ENCODE measurements at regions not wholly inside any gene's neighbourhood (a gene's known extent, or its start where the extent isn't known, plus 50 kb on each side); places are given as distances from the start of the nearest gene placed in this dataset.

DNA sequence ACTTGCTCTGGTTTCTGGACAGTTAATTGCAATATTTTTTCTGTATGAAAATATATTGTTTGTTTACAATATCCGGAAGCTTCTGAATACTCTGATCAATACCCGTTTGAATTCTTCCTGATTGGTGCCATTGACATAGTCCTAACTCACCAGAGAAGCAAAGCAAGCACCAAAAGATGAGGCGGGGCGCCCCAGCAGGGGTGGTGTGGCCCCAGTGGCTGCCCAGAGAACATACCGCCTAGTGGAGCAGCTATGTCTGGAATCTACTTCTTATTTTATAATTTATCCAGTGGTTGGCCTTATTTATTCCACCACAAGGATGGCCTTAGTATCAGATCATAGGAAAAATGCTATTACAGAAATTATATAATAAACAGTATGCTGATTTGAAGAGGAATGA lies 610.7 kb downstream of the JRKL start:
- TF ChIP-seq POLR2AphosphoS5 (IDR thresholded peaks at IDR 0.05; ENCODE audit: low read depth, low read length): no peak
- no peak for TF ChIP-seq EP300 (IDR thresholded peaks at IDR 0.05; ENCODE audit: borderline replicate concordance in 1 of 2, low read depth in 1 of 2, low read length in 1 of 2)
- no peak for TF ChIP-seq EZH2phosphoT487 (IDR thresholded peaks at IDR 0.05; ENCODE audit: borderline replicate concordance, low read depth)
- no peak for TF ChIP-seq CTCF (IDR thresholded peaks at IDR 0.05)
- TF ChIP-seq RFX5 (IDR thresholded peaks at IDR 0.05; ENCODE audit: low read length): no peak
- TF ChIP-seq FOXM1 (IDR thresholded peaks at IDR 0.05; ENCODE audit: low read depth): no peak
- TF ChIP-seq CHD2 (IDR thresholded peaks at IDR 0.05; ENCODE audit: low read length, partially characterized antibody): no peak
- no peak for TF ChIP-seq PBX3 (IDR thresholded peaks at IDR 0.05)
- TF ChIP-seq, protein P1, sequence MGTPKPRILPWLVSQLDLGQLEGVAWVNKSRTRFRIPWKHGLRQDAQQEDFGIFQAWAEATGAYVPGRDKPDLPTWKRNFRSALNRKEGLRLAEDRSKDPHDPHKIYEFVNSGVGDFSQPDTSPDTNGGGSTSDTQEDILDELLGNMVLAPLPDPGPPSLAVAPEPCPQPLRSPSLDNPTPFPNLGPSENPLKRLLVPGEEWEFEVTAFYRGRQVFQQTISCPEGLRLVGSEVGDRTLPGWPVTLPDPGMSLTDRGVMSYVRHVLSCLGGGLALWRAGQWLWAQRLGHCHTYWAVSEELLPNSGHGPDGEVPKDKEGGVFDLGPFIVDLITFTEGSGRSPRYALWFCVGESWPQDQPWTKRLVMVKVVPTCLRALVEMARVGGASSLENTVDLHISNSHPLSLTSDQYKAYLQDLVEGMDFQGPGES (IDR thresholded peaks at IDR 0.05; ENCODE audit: low read depth, low read length): no peak

Measured in SK-N-SH (cell line).